CD4-positive, alpha-beta T cell (primary cell): ENCODE measurements at regions not wholly inside any gene's neighbourhood (a gene's known extent, or its start where the extent isn't known, plus 50 kb on each side); places are given as distances from the start of the nearest gene placed in this dataset.
"Not testable (repeated sequence)": the region's sequence is repeated elsewhere in the genome, so short reads cannot be mapped to it uniquely, and the experiment has no call there.

ENCODE experiments used
- ATAC-seq: fragments of 200-7000 bp; cut with Tn5 transposase; one replicate; pipeline ENCODE4 v1.10.0; 2022; ENCODE audit warnings: mild to moderate bottlenecking; ENCODE audit not compliant: poor library complexity
- CTCF ChIA-PET: fragments of 350-600 bp; sonication (Branson Sonifier 250); formaldehyde crosslinking; loops from one replicate; lab custom pipeline; 2021; ENCODE audit warnings: antibody characterized with exemption, inconsistent platforms; lab: Charles Lee
- POLR2A ChIA-PET: fragments of 350-600 bp; sonication (Branson Sonifier 250); formaldehyde crosslinking; loops from one replicate; lab custom pipeline; 2021; ENCODE audit warnings: antibody characterized with exemption, inconsistent platforms; lab: Charles Lee
- DNase-seq, 14 experiments: peaks; one replicate each; pipeline ENCODE4 v3.0.0-alpha.2; 2013 to 2020; ENCODE audit warnings: mixed read lengths in 2 of 14
- H3K27ac ChIP-seq, 2 donors: one replicate each; pipeline versions ENCODE4 v1.5.1 to v1.7.0; 2013; ENCODE audit warnings: low read length in 2 of 2, low read depth in 1 of 2, mild to moderate bottlenecking in 1 of 2
- H3K27me3 ChIP-seq, 2 experiments: 1 replicate in 1 of 2; 2 replicates in 1 of 2; pipeline versions ENCODE4 v1.6.1 to v1.7.0; 2013; ENCODE audit warnings: low read length in 2 of 2, control low read depth in 1 of 2, mild to moderate bottlenecking in 1 of 2, moderate library complexity in 1 of 2; ENCODE audit not compliant: insufficient read depth in 2 of 2, control insufficient read depth in 1 of 2
- H3K36me3 ChIP-seq: one replicate; pipeline ENCODE4 v1.6.1; 2013; ENCODE audit warnings: low read length, control low read depth; ENCODE audit not compliant: insufficient read depth
- H3K4me1 ChIP-seq: one replicate; pipeline ENCODE4 v1.6.1; 2013; ENCODE audit warnings: low read length, control low read depth; ENCODE audit not compliant: insufficient read depth
- H3K4me3 ChIP-seq: one replicate; pipeline ENCODE4 v1.5.1; 2013; ENCODE audit warnings: mild to moderate bottlenecking, low read length, moderate library complexity
- H3K9me3 ChIP-seq, 2 experiments: 1 replicate in 1 of 2; 2 replicates in 1 of 2; pipeline versions ENCODE4 v1.6.1 to v1.7.0; 2013; ENCODE audit warnings: low read length in 2 of 2, mild to moderate bottlenecking in 2 of 2, control low read depth in 1 of 2, moderate library complexity in 1 of 2; ENCODE audit not compliant: control insufficient read depth in 1 of 2, insufficient read depth in 1 of 2
- H3K27ac Mint-ChIP-seq: one replicate; pipeline ENCODE4 v1.8.0; 2020; ENCODE audit warnings: mixed read lengths
- H3K27me3 Mint-ChIP-seq: one replicate; pipeline ENCODE4 v1.8.0; 2021; ENCODE audit warnings: mixed read lengths
- H3K36me3 Mint-ChIP-seq: one replicate; pipeline ENCODE4 v1.8.0; 2021; ENCODE audit warnings: low read depth, mixed read lengths
- H3K4me1 Mint-ChIP-seq: one replicate; pipeline ENCODE4 v1.8.0; 2021; ENCODE audit warnings: low read depth, mixed read lengths
- H3K4me3 Mint-ChIP-seq: one replicate; pipeline ENCODE4 v1.8.0; 2020; ENCODE audit warnings: mild to moderate bottlenecking, mixed read lengths
- H3K9me3 Mint-ChIP-seq: one replicate; pipeline ENCODE4 v1.8.0; 2020; ENCODE audit warnings: mixed read lengths
- CTCF ChIP-seq: fragments of 200-600 bp; IDR thresholded peaks from one replicate; pipeline ENCODE4 v1.8.0; 2022; ENCODE audit warnings: antibody characterized with exemption, mild to moderate bottlenecking
- intact Hi-C, 2 experiments: fragments of 100-400 bp; cut with DNase I in 1 of 2; cut with micrococcal nuclease in 1 of 2; formaldehyde crosslinking; loops; one replicate each; pipeline versions ENCODE4 v1.15.1 to v1.9.0; 2023 to 2025; cut with DNase I, micrococcal nuclease

GRCh38 chr15:26061248-26061647, 198.1 kb upstream of the ATP10A start:
- POLR2A ChIA-PET, result no interaction called here

GRCh38 chr15:26056766-26057165, 193.6 kb upstream of the ATP10A start:
- intact Hi-C loops, CTCF ChIA-PET, H3K27ac ChIP-seq, H3K27ac Mint-ChIP-seq, POLR2A ChIA-PET, H3K4me3 Mint-ChIP-seq, H3K4me1 Mint-ChIP-seq, H3K4me1 ChIP-seq, H3K36me3 Mint-ChIP-seq, H3K36me3 ChIP-seq, H3K4me3 ChIP-seq, H3K27me3 ChIP-seq, H3K9me3 Mint-ChIP-seq, ATAC-seq, DNase-seq, H3K9me3 ChIP-seq: not testable (repeated sequence)
- peaks cover 45% of the 10 kb centered on the region for H3K27me3 Mint-ChIP-seq

More at GRCh38 chr15:26061248-26061647, 198.1 kb upstream of the ATP10A start:
- Histone ChIP-seq H3K4me3 (no peak overlapping the region), H3K9me3 (peaks cover 0 to 4% of the 10 kb centered on the region in 2 experiments), H3K4me1 (no peaks in the 10 kb centered on the region), H3K36me3 (no peaks in the 10 kb centered on the region), H3K27ac (no peak overlapping the region), H3K27me3 (no peaks in the 10 kb centered on the region)
- intact Hi-C loops, result no loop called here
- no peak for TF ChIP-seq CTCF
- Mint-ChIP-seq H3K9me3 (no peaks in the 10 kb centered on the region), H3K4me1 (no peaks in the 10 kb centered on the region), H3K27me3 (peaks cover 21% of the 10 kb centered on the region), H3K27ac (no peak overlapping the region), H3K36me3 (no peaks in the 10 kb centered on the region), H3K4me3 (no peak overlapping the region)
- CTCF ChIA-PET, result no interaction called here
- DNase-seq (no peak), ATAC-seq (no peak)

GRCh38 chr15:26051761-26052675, 188.9 kb upstream of the ATP10A start:
- H3K9me3 ChIP-seq, result no peaks in the 10 kb centered on the region
- H3K27ac ChIP-seq, result no peak overlapping the region
- Mint-ChIP-seq H3K27ac (no peak overlapping the region), H3K27me3 (peaks cover 33% of the 10 kb centered on the region), H3K36me3 (no peaks in the 10 kb centered on the region), H3K4me3 (no peak overlapping the region), H3K9me3 (no peaks in the 10 kb centered on the region), H3K4me1 (no peaks in the 10 kb centered on the region)
- no peaks in the 10 kb centered on the region for H3K27me3 ChIP-seq
- ATAC-seq (no peak), DNase-seq (no peak)
- CTCF ChIA-PET, result no interaction called here
- TF ChIP-seq CTCF, result no peak
- no peak overlapping the region for H3K4me3 ChIP-seq
- no peaks in the 10 kb centered on the region for H3K36me3 ChIP-seq
- intact Hi-C loops, result no loop called here
- H3K4me1 ChIP-seq, result no peaks in the 10 kb centered on the region
- POLR2A ChIA-PET, result no interaction called here
